ENCODE measurements at regions not wholly inside any gene's neighbourhood (a gene's known extent, or its start where the extent isn't known, plus 50 kb on each side); places are given as distances from the start of the nearest gene placed in this dataset.

DNA sequence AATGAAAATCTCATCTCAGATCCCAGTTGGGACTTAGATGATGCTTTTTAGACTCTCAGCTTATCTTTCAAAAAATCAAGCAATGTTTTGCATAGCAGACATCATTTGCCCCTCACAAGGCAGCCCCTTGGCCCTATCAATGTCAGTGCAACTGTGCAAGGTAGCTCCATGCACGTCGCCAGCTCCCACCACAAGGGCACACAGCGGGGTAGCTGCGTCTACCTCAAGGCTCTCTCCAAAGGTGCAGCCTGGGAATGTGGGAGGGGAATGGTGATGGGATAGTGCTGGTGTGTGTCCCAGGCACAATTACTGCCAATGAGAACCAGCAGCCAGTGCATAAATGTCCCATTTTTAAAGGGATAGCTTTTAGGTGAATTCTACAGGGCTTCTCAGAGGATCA lies 137.5 kb upstream of the SYNDIG1 start:
- TF ChIP-seq POLR2A (IDR thresholded peaks at IDR 0.05): no peak
- TF ChIP-seq, protein P1, sequence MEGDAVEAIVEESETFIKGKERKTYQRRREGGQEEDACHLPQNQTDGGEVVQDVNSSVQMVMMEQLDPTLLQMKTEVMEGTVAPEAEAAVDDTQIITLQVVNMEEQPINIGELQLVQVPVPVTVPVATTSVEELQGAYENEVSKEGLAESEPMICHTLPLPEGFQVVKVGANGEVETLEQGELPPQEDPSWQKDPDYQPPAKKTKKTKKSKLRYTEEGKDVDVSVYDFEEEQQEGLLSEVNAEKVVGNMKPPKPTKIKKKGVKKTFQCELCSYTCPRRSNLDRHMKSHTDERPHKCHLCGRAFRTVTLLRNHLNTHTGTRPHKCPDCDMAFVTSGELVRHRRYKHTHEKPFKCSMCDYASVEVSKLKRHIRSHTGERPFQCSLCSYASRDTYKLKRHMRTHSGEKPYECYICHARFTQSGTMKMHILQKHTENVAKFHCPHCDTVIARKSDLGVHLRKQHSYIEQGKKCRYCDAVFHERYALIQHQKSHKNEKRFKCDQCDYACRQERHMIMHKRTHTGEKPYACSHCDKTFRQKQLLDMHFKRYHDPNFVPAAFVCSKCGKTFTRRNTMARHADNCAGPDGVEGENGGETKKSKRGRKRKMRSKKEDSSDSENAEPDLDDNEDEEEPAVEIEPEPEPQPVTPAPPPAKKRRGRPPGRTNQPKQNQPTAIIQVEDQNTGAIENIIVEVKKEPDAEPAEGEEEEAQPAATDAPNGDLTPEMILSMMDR (IDR thresholded peaks at IDR 0.05): no peak
